Panc1 (cell line): ENCODE measurements at regions not wholly inside any gene's neighbourhood (a gene's known extent, or its start where the extent isn't known, plus 50 kb on each side); places are given as distances from the start of the nearest gene placed in this dataset.

Experiments used
- ATAC-seq: fragments of 200-7000 bp; cut with Tn5 transposase; 2 replicates; pipeline ENCODE4 v1.9.1; 2020; ENCODE audit warnings: mild to moderate bottlenecking, moderate library complexity
- BruUV-seq: library from RNA; stranded (reverse); fragments of 400-500 nt; replicated peaks from 2 replicates; lab custom pipeline; 2021; lab: Mats Ljungman, UMichigan
- CTCF ChIA-PET: fragments of 300-600 bp; sonication (Branson Sonifier 250); formaldehyde crosslinking; loops from one replicate; lab custom pipeline; 2022; ENCODE audit warnings: antibody characterized with exemption; lab: Charles Lee
- POLR2A ChIA-PET: fragments of 300-600 bp; sonication (Branson Sonifier 250); formaldehyde crosslinking; loops from one replicate; lab custom pipeline; 2022; ENCODE audit warnings: antibody characterized with exemption; lab: Charles Lee
- DNase-seq: peaks from one replicate; pipeline ENCODE4 v3.0.0-alpha.2; 2010; ENCODE audit warnings: low read depth, low spot score
- H3K27ac ChIP-seq: 2 replicates; pipeline ENCODE4 v1.5.1; 2011; ENCODE audit warnings: mild to moderate bottlenecking, low read length, inconsistent platforms
- H3K27me3 ChIP-seq: fragments of 200-500 bp; sonication (Bioruptor generic); 2 replicates; pipeline ENCODE4 v1.6.0; 2014; ENCODE audit warnings: low read length, inconsistent platforms; ENCODE audit not compliant: control insufficient read depth, insufficient read depth
- H3K36me3 ChIP-seq: fragments of 200-500 bp; sonication (Bioruptor generic); 2 replicates; pipeline ENCODE4 v1.5.1; 2014; ENCODE audit warnings: inconsistent platforms, mild to moderate bottlenecking, low read length, moderate library complexity; ENCODE audit not compliant: control insufficient read depth, insufficient read depth
- H3K4me1 ChIP-seq: 2 replicates; pipeline ENCODE4 v1.5.1; 2011; ENCODE audit warnings: inconsistent platforms, mild to moderate bottlenecking, low read length, moderate library complexity; ENCODE audit not compliant: control insufficient read depth, insufficient read depth
- H3K4me3 ChIP-seq, 2 experiments: 2 replicates each; pipeline ENCODE4 v1.5.1; 2011 to 2012; ENCODE audit warnings: low read depth in 2 of 2, low read length in 2 of 2, mild to moderate bottlenecking in 2 of 2, inconsistent platforms in 1 of 2, moderate library complexity in 1 of 2
- H3K9me3 ChIP-seq: fragments of 200-500 bp; sonication (Bioruptor generic); 2 replicates; pipeline ENCODE4 v1.5.1; 2014; ENCODE audit warnings: low read depth, mild to moderate bottlenecking, inconsistent platforms, low read length, moderate library complexity; ENCODE audit not compliant: control insufficient read depth, insufficient read depth
- CTCF ChIP-seq: fragments of 450-650 bp; IDR thresholded peaks from 2 replicates; pipeline ENCODE4 v1.5.1; 2017; ENCODE audit warnings: mild to moderate bottlenecking
- POLR2AphosphoS5 ChIP-seq: IDR thresholded peaks from 2 replicates; pipeline ENCODE4 v1.6.1; 2012; ENCODE audit warnings: mild to moderate bottlenecking, low read depth, low read length, moderate library complexity
- REST ChIP-seq, 2 experiments: IDR thresholded peaks; 2 replicates each; pipeline ENCODE4 v1.6.1; 2011 to 2012; ENCODE audit warnings: low read depth in 2 of 2, control low read depth in 1 of 2, low read length in 1 of 2, mild to moderate bottlenecking in 1 of 2, moderate library complexity in 1 of 2; ENCODE audit not compliant: insufficient read depth in 1 of 2
- SIN3A ChIP-seq: IDR thresholded peaks from 2 replicates; pipeline ENCODE4 v1.6.1; 2012; ENCODE audit warnings: low read depth, mild to moderate bottlenecking, low read length, moderate library complexity, borderline replicate concordance; ENCODE audit not compliant: insufficient read depth
- TCF7L2 ChIP-seq: IDR thresholded peaks from 2 replicates; pipeline ENCODE4 v1.6.1; 2011; ENCODE audit warnings: mild to moderate bottlenecking, low read depth, low read length, inconsistent platforms
- in situ Hi-C: cut with HindIII; loops from 2 replicates; pipeline ENCODE4 v1.10.0; 2016; ENCODE audit warnings: low sequenced_read_pairs, low pct_unique_long_range_greater_than_20kb
- intact Hi-C: fragments of 100-400 bp; cut with micrococcal nuclease; formaldehyde crosslinking; loops from one replicate; pipeline ENCODE4 v1.10.0; 2022; ENCODE audit not compliant: unreplicated experiment

- no peak overlapping the region for H3K4me3 ChIP-seq
- no peaks in the 10 kb centered on the region for H3K27me3 ChIP-seq
- intact Hi-C loops, result no loop called here
- in situ Hi-C loops, result no loop called here
- H3K4me1 ChIP-seq, result no peaks in the 10 kb centered on the region
- DNase-seq (no peak), ATAC-seq (no peak)
- no peaks in the 10 kb centered on the region for H3K36me3 ChIP-seq
- POLR2A ChIA-PET, result no interaction called here
- TF ChIP-seq TCF7L2, result no peak
- no peak for TF ChIP-seq SIN3A
- TF ChIP-seq CTCF, result no peak
- TF ChIP-seq POLR2AphosphoS5, result no peak
- no peak for TF ChIP-seq REST (IDR thresholded peaks at IDR 0.05; ENCODE audit: insufficient read depth in 1 of 2, low read depth in 2 of 2, low read length in 1 of 2)
- BruUV-seq, result no TSS peak
- no peaks in the 10 kb centered on the region for H3K9me3 ChIP-seq
- no peak overlapping the region for H3K27ac ChIP-seq
- CTCF ChIA-PET, result no interaction called here
Measured at GRCh38 chr7:41910940-41911600, 208.2 kb upstream of the INHBA start.

- no TSS peak for BruUV-seq
Measured at GRCh38 chr7:41907444-41907843, 204.6 kb upstream of the INHBA start.

More at GRCh38 chr7:41907444-41907843, 204.6 kb upstream of the INHBA start:
- intact Hi-C loops, result no loop called here
- H3K4me1 ChIP-seq, result no peaks in the 10 kb centered on the region
- ChIA-PET POLR2A (interaction anchor here (0.5 kb wide), 1 partner anchor 302 kb away, joined by 4 read pairs; no protein-coding TSS in a partner anchor), CTCF (no interaction called here)
- H3K36me3 ChIP-seq, result no peaks in the 10 kb centered on the region
- H3K27ac ChIP-seq, result no peak overlapping the region
- in situ Hi-C loops, result no loop called here
- H3K4me3 ChIP-seq, result no peak overlapping the region
- H3K27me3 ChIP-seq, result no peaks in the 10 kb centered on the region
- no peak for TF ChIP-seq SIN3A
- TF ChIP-seq TCF7L2, result no peak
- no peak for TF ChIP-seq CTCF
- TF ChIP-seq POLR2AphosphoS5, result no peak
- TF ChIP-seq REST (IDR thresholded peaks at IDR 0.05; ENCODE audit: insufficient read depth in 1 of 2, low read depth in 2 of 2, low read length in 1 of 2), result no peak
- ATAC-seq (no peak), DNase-seq (no peak)
- H3K9me3 ChIP-seq, result no peaks in the 10 kb centered on the region; the same call in 1 of the 2 replicates
